Astrocyte (in vitro differentiated cells and primary cell): ENCODE measurements at regions not wholly inside any gene's neighbourhood (a gene's known extent, or its start where the extent isn't known, plus 50 kb on each side); places are given as distances from the start of the nearest gene placed in this dataset.

ENCODE experiments used
- DNase-seq: peaks from one replicate; pipeline ENCODE4 v3.0.0-alpha.2; 2010; ENCODE audit warnings: low read depth
- FAIRE-seq: peaks from 2 replicates; lab custom pipeline; 2011; peaks lifted over from hg19 to GRCh38; lab: Jason Lieb, UNC
- H2AFZ ChIP-seq: 2 replicates; pipeline ENCODE4 v1.6.0; 2012; ENCODE audit warnings: low read depth, low read length, inconsistent platforms
- H3K27ac ChIP-seq: 2 replicates; pipeline ENCODE4 v1.5.1; 2011; ENCODE audit warnings: low read depth, low read length, inconsistent platforms
- H3K27me3 ChIP-seq: 2 replicates; pipeline ENCODE4 v1.6.0; 2011; ENCODE audit warnings: low read length, inconsistent platforms; ENCODE audit not compliant: insufficient read depth
- H3K36me3 ChIP-seq: 2 replicates; pipeline ENCODE4 v1.5.1; 2011; ENCODE audit warnings: low read length, inconsistent platforms; ENCODE audit not compliant: insufficient read depth
- H3K4me1 ChIP-seq: 2 replicates; pipeline ENCODE4 v1.5.1; 2011; ENCODE audit warnings: low read length, inconsistent platforms; ENCODE audit not compliant: insufficient read depth
- H3K4me2 ChIP-seq: 2 replicates; pipeline ENCODE4 v1.6.0; 2012; ENCODE audit warnings: low read length, inconsistent platforms
- H3K4me3 ChIP-seq: 2 replicates; pipeline ENCODE4 v1.5.1; 2011; ENCODE audit warnings: low read depth, mild to moderate bottlenecking, low read length, inconsistent platforms; ENCODE audit not compliant: insufficient read depth
- H3K79me2 ChIP-seq: 2 replicates; pipeline ENCODE4 v1.6.0; 2012; ENCODE audit warnings: mild to moderate bottlenecking, low read length, inconsistent platforms; ENCODE audit not compliant: insufficient read depth
- H3K9ac ChIP-seq: 2 replicates; pipeline ENCODE4 v1.6.0; 2012; ENCODE audit warnings: mild to moderate bottlenecking, low read length, inconsistent platforms
- H3K9me3 ChIP-seq: 2 replicates; pipeline ENCODE4 v1.5.1; 2012; ENCODE audit warnings: low read depth, mild to moderate bottlenecking, low read length, inconsistent platforms; ENCODE audit not compliant: insufficient read depth
- H4K20me1 ChIP-seq: 2 replicates; pipeline ENCODE4 v1.6.0; 2012; ENCODE audit warnings: low read length, inconsistent platforms; ENCODE audit not compliant: insufficient read depth
- H3K27ac Mint-ChIP-seq: one replicate; pipeline ENCODE4 v1.8.0; 2021; ENCODE audit warnings: mild to moderate bottlenecking, mixed read lengths; ENCODE audit not compliant: unreplicated experiment
- H3K27me3 Mint-ChIP-seq: one replicate; pipeline ENCODE4 v1.8.0; 2021; ENCODE audit warnings: low read depth, mixed read lengths; ENCODE audit not compliant: unreplicated experiment
- H3K36me3 Mint-ChIP-seq: one replicate; pipeline ENCODE4 v1.8.0; 2021; ENCODE audit warnings: low read depth, mixed read lengths; ENCODE audit not compliant: unreplicated experiment
- H3K4me1 Mint-ChIP-seq: one replicate; pipeline ENCODE4 v1.8.0; 2021; ENCODE audit warnings: low read depth, mixed read lengths; ENCODE audit not compliant: unreplicated experiment
- H3K4me3 Mint-ChIP-seq: one replicate; pipeline ENCODE4 v1.8.0; 2021; ENCODE audit warnings: mild to moderate bottlenecking, moderate library complexity, mixed read lengths; ENCODE audit not compliant: unreplicated experiment
- H3K9me3 Mint-ChIP-seq: one replicate; pipeline ENCODE4 v1.8.0; 2021; ENCODE audit warnings: mild to moderate bottlenecking, mixed read lengths; ENCODE audit not compliant: unreplicated experiment
- CTCF ChIP-seq: IDR thresholded peaks from 2 replicates; pipeline ENCODE4 v1.5.1; 2011; ENCODE audit warnings: low read depth, mild to moderate bottlenecking, inconsistent platforms, low read length, moderate library complexity; ENCODE audit not compliant: insufficient read depth
- EZH2 ChIP-seq: IDR thresholded peaks from 2 replicates; pipeline ENCODE4 v1.6.1; 2012; ENCODE audit warnings: mild to moderate bottlenecking, low read length, inconsistent platforms; ENCODE audit not compliant: insufficient read depth

DNA sequence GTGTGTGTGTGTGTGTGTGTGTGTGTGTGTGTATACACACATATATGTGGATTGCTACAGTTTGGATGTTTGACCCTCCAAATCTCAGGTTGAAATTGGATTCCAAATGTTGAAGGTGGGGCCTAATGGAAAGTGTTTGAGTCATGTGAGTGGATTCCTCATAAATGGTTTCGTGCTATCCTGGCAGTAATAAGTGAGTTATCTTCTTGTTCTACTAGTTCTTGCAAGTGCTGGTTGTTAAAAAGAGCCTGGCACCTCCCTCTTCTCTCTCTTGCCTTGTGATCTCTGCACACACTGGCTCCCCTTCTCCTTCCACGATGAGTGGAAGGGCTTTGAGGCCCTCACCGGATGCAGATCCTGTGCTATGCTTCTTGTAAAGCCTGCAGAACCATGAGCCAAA is 344.1 kb downstream of the SH2D1A start:
- H3K79me2 ChIP-seq: no peaks in the 10 kb centered on the region
- TF ChIP-seq CTCF: no peak
- no peak for TF ChIP-seq EZH2
- FAIRE-seq: no peak

GRCh38 chrX:124699876-124700275 is 353.5 kb downstream of the SH2D1A start:
- H3K27ac Mint-ChIP-seq: no peak overlapping the region
- Histone ChIP-seq H3K9me3 (no peaks in the 10 kb centered on the region), H3K36me3 (no peaks in the 10 kb centered on the region), H2AFZ (no peak overlapping the region), H3K9ac (no peak overlapping the region), H3K4me3 (no peak overlapping the region), H3K27ac (no peak overlapping the region), H4K20me1 (no peaks in the 10 kb centered on the region), H3K27me3 (no peaks in the 10 kb centered on the region), H3K79me2 (no peaks in the 10 kb centered on the region), H3K4me1 (no peaks in the 10 kb centered on the region), H3K4me2 (no peak overlapping the region)
- TF ChIP-seq CTCF (no peak), EZH2 (no peak)
- no peak overlapping the region for H3K4me3 Mint-ChIP-seq
- no peaks in the 10 kb centered on the region for H3K9me3 Mint-ChIP-seq
- H3K4me1 Mint-ChIP-seq: no peaks in the 10 kb centered on the region
- no peak for DNase-seq
- no peaks in the 10 kb centered on the region for H3K27me3 Mint-ChIP-seq
- H3K36me3 Mint-ChIP-seq: no peaks in the 10 kb centered on the region
- FAIRE-seq: no peak

More for the DNA sequence above, 344.1 kb downstream of the SH2D1A start:
- Histone ChIP-seq H3K27ac (no peak overlapping the region), H3K4me3 (no peak overlapping the region), H3K9me3 (no peaks in the 10 kb centered on the region), H3K4me1 (no peaks in the 10 kb centered on the region), H2AFZ (no peak overlapping the region), H3K9ac (no peak overlapping the region), H3K36me3 (no peaks in the 10 kb centered on the region), H4K20me1 (no peaks in the 10 kb centered on the region), H3K4me2 (no peak overlapping the region), H3K27me3 (no peaks in the 10 kb centered on the region)
- H3K9me3 Mint-ChIP-seq: no peaks in the 10 kb centered on the region
- no peak for DNase-seq
- no peak overlapping the region for H3K4me3 Mint-ChIP-seq
- no peaks in the 10 kb centered on the region for H3K36me3 Mint-ChIP-seq
- no peaks in the 10 kb centered on the region for H3K4me1 Mint-ChIP-seq
- no peaks in the 10 kb centered on the region for H3K27me3 Mint-ChIP-seq
- H3K27ac Mint-ChIP-seq: no peak overlapping the region

DNA sequence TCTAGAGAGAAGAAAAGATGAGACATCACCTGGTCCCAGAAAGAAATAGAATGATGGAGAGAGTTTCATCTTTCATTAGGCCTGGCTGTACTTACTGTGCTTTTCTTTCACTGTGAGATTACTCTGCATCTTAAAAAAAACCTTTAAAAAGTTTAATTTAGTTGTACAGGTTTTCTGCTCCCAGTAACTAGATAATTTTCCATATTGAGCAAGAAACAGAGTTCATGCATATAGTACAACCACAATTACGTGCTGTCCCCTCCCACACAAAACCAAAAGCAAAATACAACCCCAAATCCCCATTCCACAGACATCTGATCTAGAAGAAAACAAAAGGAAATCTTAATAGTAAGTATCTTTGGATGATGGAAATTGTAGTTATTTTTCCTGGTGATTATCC is 371.2 kb downstream of the SH2D1A start:
- Histone ChIP-seq H3K27me3 (no peaks in the 10 kb centered on the region), H3K9ac (no peak overlapping the region), H3K79me2 (no peaks in the 10 kb centered on the region), H3K36me3 (no peaks in the 10 kb centered on the region), H3K9me3 (no peaks in the 10 kb centered on the region), H3K4me3 (no peak overlapping the region), H3K4me1 (no peaks in the 10 kb centered on the region), H2AFZ (no peak overlapping the region), H3K4me2 (no peak overlapping the region), H3K27ac (no peak overlapping the region), H4K20me1 (no peaks in the 10 kb centered on the region)
- DNase-seq: no peak
- Mint-ChIP-seq H3K27me3 (no peaks in the 10 kb centered on the region), H3K36me3 (no peaks in the 10 kb centered on the region), H3K9me3 (no peaks in the 10 kb centered on the region), H3K27ac (no peak overlapping the region), H3K4me3 (no peak overlapping the region), H3K4me1 (no peaks in the 10 kb centered on the region)
- FAIRE-seq: peak; percentile 34
- TF ChIP-seq CTCF (no peak), EZH2 (no peak)
